Prostate gland (tissue), 2 donors: ENCODE measurements at regions not wholly inside any gene's neighbourhood (a gene's known extent, or its start where the extent isn't known, plus 50 kb on each side); places are given as distances from the start of the nearest gene placed in this dataset.

Experiments
- DNase-seq: peaks from one replicate; pipeline ENCODE4 v3.0.0-alpha.2; 2019; ENCODE audit warnings: low spot score
- H3K27ac ChIP-seq, 2 donors: fragments of 200-600 bp; sonication (generic); 2 replicates each; pipeline ENCODE4 v1.5.1; 2017 to 2019
- H3K27me3 ChIP-seq: fragments of 200-600 bp; sonication (generic); replicated peaks from 2 replicates; pipeline ENCODE4 v1.5.1; 2019; ENCODE audit not compliant: insufficient read depth
- H3K36me3 ChIP-seq, 2 donors: fragments of 200-600 bp; sonication (generic); 1 replicate in 1 of 2; 2 replicates in 1 of 2; pipeline versions ENCODE4 v1.5.1 to v1.8.1; 2017 to 2019
- H3K4me1 ChIP-seq: fragments of 200-600 bp; sonication (generic); replicated peaks from 2 replicates; pipeline ENCODE4 v1.5.1; 2019
- H3K4me3 ChIP-seq, 2 donors: fragments of 200-600 bp; sonication (generic); 2 replicates each; pipeline ENCODE4 v1.5.1; 2017 to 2019
- H3K9me3 ChIP-seq: fragments of 200-600 bp; sonication (generic); 2 replicates; pipeline ENCODE4 v1.5.1; 2017
- CTCF ChIP-seq, 4 experiments: fragments of 200-600 bp in 2 of 4; fragments of 450-650 bp in 2 of 4; sonication (generic) in 2 of 4; IDR thresholded peaks; 1 replicate in 3 of 4; 2 replicates in 1 of 4; pipeline ENCODE4 v1.5.1; 2016 to 2019; ENCODE audit warnings: antibody characterized with exemption in 4 of 4, mild to moderate bottlenecking in 2 of 4, moderate library complexity in 2 of 4
- POLR2A ChIP-seq: fragments of 450-650 bp; IDR thresholded peaks from one replicate; pipeline ENCODE4 v1.6.1; 2016; ENCODE audit warnings: antibody characterized with exemption, mild to moderate bottlenecking
- POLR2AphosphoS5 ChIP-seq: sonication (generic); formaldehyde crosslinking; IDR thresholded peaks from one replicate; pipeline ENCODE4 v1.6.1; 2017; ENCODE audit warnings: antibody characterized with exemption
- WGBS: methylation state at CpG from one replicate; pipeline ENCODE4 v1.1.5; 2018; 5-methylcytosine and 5-hydroxymethylcytosine counted together
- intact Hi-C: fragments of 100-400 bp; cut with DNase I; formaldehyde crosslinking; loops from one replicate; pipeline ENCODE4 v1.14.2; 2022

DNA sequence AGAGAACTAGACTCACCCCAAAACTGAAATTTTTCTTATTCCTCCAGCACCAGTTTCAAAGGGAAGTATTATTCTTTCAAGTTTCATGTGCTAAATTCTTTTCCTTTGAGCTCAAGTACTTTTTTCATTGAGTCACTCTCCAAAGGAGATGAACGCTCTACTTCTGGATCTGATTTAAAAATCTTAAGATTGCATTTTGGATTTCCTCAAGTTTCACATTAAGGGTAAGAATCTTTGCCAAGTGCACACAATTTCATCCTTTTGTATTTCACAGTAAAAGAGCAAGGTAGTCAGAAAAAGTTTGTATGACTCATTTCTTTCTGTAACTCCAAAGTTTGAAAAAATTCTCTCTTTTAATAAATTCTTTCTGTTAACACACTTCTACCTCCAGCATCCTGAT, 435.5 kb downstream of the RAB38 start:
- H3K4me1 ChIP-seq, result no peaks in the 10 kb centered on the region
- H3K9me3 ChIP-seq, result no peaks in the 10 kb centered on the region
- H3K4me3 ChIP-seq, result no peak overlapping the region
- DNase-seq, result no peak
- TF ChIP-seq CTCF (IDR thresholded peaks at IDR 0.05) (no peak), POLR2AphosphoS5 (no peak), POLR2A (no peak)
- intact Hi-C loops, result no loop called here
- 44% methylated on average over 1 of the region's 1 CpG for WGBS
- no peaks in the 10 kb centered on the region for H3K36me3 ChIP-seq
- no peak overlapping the region for H3K27ac ChIP-seq
- H3K27me3 ChIP-seq, result no peaks in the 10 kb centered on the region

- Histone ChIP-seq H3K36me3 (no peaks in the 10 kb centered on the region), H3K27me3 (no peaks in the 10 kb centered on the region), H3K27ac (no peak overlapping the region), H3K4me1 (no peaks in the 10 kb centered on the region), H3K4me3 (no peak overlapping the region), H3K9me3 (no peaks in the 10 kb centered on the region)
- no peak for TF ChIP-seq CTCF (IDR thresholded peaks at IDR 0.05)
- TF ChIP-seq POLR2AphosphoS5, result no peak
- TF ChIP-seq POLR2A, result no peak
- 26% methylated on average over 2 of the region's 2 CpGs for WGBS
- DNase-seq, result no peak
- intact Hi-C loops, result no loop called here
Observed at GRCh38 chr11:87739261-87739660, 436.0 kb downstream of the RAB38 start.

DNA sequence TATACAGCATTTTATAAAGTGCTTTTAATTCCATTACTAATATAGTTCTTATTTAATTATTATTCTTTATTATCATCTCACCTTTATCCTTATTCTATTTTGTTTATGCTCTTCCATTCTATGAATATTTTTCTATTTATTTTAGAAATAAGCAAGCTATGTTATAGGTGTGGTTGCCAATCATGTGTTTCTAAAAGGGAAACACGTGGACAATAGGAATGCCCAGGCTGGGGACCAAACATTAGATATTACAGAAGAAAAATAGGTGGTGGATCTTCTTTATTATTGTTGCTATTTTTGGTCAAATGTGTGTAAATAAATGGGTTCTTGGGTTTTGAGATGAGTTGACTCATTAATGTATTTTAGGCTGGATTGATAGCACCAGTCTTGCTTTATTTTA, 438.3 kb downstream of the RAB38 start:
- no peaks in the 10 kb centered on the region for H3K36me3 ChIP-seq
- DNase-seq, result no peak
- intact Hi-C loops, result no loop called here
- no peaks in the 10 kb centered on the region for H3K9me3 ChIP-seq
- WGBS, result 77% methylated on average over 1 of the region's 1 CpG
- no peak overlapping the region for H3K27ac ChIP-seq
- no peak for TF ChIP-seq POLR2A
- TF ChIP-seq CTCF (IDR thresholded peaks at IDR 0.05), result no peak
- TF ChIP-seq POLR2AphosphoS5, result no peak
- no peaks in the 10 kb centered on the region for H3K4me1 ChIP-seq
- no peaks in the 10 kb centered on the region for H3K27me3 ChIP-seq
- H3K4me3 ChIP-seq, result no peak overlapping the region

DNA sequence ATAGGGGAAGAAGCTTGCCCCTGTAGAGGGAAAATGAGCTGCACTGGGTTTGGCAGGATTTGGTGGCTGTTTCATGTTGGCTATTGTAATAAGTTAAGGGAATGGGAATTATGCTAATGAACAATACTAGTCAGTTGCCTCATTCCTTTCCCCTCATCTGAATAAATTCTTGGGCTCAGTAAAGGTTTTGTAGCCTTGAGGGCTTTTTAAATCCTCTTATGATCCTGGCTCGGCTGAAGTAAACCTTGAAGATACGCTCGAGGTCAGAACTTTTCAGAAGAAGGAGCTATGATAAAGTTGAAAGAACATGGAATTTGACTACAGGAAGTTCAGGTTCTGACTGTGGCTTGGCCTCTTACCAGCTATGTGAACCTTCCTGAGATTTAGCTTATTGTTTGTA, 448.7 kb downstream of the RAB38 start:
- no peak for TF ChIP-seq CTCF (IDR thresholded peaks at IDR 0.05)
- 59% methylated on average over 3 of the region's 3 CpGs for WGBS

GRCh38 chr11:87724358-87724757, 450.9 kb downstream of the RAB38 start:
- Histone ChIP-seq H3K27me3 (no peaks in the 10 kb centered on the region), H3K4me1 (no peaks in the 10 kb centered on the region), H3K4me3 (no peak overlapping the region), H3K27ac (no peak overlapping the region), H3K9me3 (no peaks in the 10 kb centered on the region), H3K36me3 (no peaks in the 10 kb centered on the region)
- no peak for TF ChIP-seq POLR2AphosphoS5
- no peak for TF ChIP-seq POLR2A
- TF ChIP-seq CTCF (IDR thresholded peaks at IDR 0.05), result no peak
- 78% methylated on average over 1 of the region's 1 CpG for WGBS
- DNase-seq, result no peak
- intact Hi-C loops, result no loop called here

More for the DNA sequence above, 448.7 kb downstream of the RAB38 start:
- no peak for DNase-seq
- intact Hi-C loops, result no loop called here
- Histone ChIP-seq H3K4me3 (no peak overlapping the region), H3K4me1 (no peaks in the 10 kb centered on the region), H3K9me3 (no peaks in the 10 kb centered on the region), H3K27ac (no peak overlapping the region), H3K36me3 (no peaks in the 10 kb centered on the region), H3K27me3 (no peaks in the 10 kb centered on the region)
